GM08714 (cell line): ENCODE measurements at regions not wholly inside any gene's neighbourhood (a gene's known extent, or its start where the extent isn't known, plus 50 kb on each side); places are given as distances from the start of the nearest gene placed in this dataset.

Source experiments
- H3K4me3 ChIP-seq: fragments of 200-500 bp; sonication (Bioruptor generic); 2 replicates; pipeline ENCODE4 v1.5.1; 2014; ENCODE audit warnings: mild to moderate bottlenecking, low read length, inconsistent platforms
- ZNF274 ChIP-seq: IDR thresholded peaks from 2 replicates; pipeline ENCODE4 v1.6.1; 2012; ENCODE audit warnings: mild to moderate bottlenecking, low read depth, low read length

- H3K4me3 ChIP-seq = no peak overlapping the region
- TF ChIP-seq ZNF274 = no peak
Observed at GRCh38 chr3:71917545-71917944, 132.6 kb upstream of the PROK2 start.

DNA sequence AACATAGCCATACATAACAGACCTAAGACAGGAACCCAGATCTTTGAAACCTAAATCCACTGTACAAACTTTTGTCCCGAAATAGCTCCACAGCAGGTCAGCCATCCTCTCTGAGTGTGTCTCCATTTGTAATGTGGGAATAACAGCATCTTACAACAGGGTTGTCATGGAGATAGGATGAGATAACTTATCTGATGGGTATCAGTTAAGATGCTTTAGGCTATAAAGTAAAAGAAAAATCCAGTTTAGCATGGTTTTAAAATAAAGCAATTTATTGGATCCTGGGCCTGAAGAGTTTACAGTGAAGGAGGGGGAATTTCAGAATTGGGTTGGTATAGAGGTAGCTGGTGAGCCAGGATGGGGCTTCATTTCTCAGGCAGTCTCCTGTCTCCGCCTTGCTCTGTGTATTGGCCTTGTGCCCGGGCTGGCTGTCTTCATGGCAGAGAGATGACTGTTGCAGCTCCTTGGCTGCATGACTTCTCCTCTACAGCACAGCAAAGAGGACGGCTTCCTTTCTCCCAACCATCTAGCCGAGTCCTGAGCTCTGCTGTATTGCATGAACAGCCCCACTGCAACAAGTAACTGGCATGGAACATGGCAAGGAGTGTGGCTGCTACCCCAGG, 131.9 kb upstream of the PROK2 start:
- no peak for TF ChIP-seq ZNF274
- H3K4me3 ChIP-seq = no peak overlapping the region

DNA sequence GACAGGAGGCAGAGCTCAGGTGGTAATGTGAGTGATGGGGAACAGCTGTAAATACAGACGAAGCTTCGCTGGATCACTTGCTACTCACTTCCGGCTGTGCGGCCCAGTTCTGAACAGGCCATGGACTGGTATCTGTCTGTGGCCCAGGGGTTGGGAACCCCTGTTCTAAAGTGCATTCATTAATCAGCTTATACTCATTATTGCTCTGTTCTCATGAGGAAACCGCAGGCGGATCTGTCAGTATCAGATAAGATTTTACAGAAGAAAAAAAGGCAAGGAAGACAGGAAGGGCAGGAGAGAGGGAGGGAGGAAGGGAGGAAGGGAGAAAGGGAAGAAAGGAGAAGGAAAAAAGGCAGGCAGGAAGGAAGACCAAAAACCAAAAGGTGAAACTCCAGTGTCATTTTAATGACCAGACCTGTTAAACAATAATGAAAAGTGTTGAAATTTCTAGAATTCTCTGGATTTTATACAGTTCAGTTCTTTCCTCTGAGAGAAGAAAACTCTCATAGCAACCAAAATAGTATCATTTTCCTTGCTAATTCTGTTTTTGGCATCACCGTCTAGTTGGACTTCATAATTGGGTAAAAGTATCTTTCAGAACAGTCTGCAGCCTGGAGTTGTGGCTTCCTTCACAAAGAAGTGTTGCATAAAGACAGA, 128.0 kb upstream of the PROK2 start:
- H3K4me3 ChIP-seq = no peak overlapping the region
- TF ChIP-seq ZNF274 = no peak

- no peak for TF ChIP-seq ZNF274
Observed at GRCh38 chr3:71910108-71910507, 125.2 kb upstream of the PROK2 start.

GRCh38 chr3:71907996-71908395, 123.0 kb upstream of the PROK2 start:
- H3K4me3 ChIP-seq = no peak overlapping the region
- TF ChIP-seq ZNF274 = no peak

More at GRCh38 chr3:71910108-71910507, 125.2 kb upstream of the PROK2 start:
- H3K4me3 ChIP-seq = no peak overlapping the region

GRCh38 chr3:71906976-71907375, 122.0 kb upstream of the PROK2 start:
- no peak for TF ChIP-seq ZNF274

DNA sequence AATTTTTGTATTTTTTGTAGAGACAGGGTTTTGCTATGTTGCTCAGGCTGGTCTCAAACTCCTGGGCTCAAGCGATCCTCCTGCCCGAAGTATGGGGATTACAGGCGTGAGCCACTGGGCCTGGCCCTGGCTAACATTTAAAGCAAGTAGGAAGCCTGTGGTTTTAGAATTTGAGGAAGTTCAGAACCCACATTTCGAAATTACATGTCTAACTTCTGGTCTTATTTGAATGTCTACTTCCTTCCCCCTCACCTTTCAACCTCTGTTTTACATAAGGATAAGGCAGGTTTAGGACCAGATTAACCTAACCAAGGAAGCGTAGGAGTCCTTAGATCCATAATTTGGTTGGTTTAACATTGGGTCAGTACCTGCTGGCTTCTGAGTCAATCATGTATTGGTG, 120.5 kb upstream of the PROK2 start:
- no peak for TF ChIP-seq ZNF274

More at GRCh38 chr3:71906976-71907375, 122.0 kb upstream of the PROK2 start:
- no peak overlapping the region for H3K4me3 ChIP-seq

DNA sequence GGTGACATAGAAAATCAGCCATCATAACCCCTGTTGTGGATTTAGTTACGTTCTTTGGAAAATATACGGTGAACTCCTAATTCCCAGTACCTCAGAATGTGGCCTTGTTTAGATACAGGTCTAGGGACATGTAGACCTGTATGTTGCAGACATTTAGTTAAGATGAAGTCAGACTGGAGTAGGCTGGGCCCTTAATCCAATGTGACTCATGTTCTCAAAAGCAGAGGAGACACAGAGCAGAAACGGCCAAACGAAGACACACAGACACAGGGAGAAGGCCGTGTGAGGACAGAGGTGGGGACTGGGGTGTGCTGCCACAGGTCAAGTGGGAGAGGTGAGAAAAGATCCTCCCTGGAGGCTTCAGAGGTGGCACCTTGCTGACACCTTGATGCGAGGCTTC, 119.0 kb upstream of the PROK2 start:
- TF ChIP-seq ZNF274 = no peak
- H3K4me3 ChIP-seq = no peak overlapping the region

More for the DNA sequence above, 120.5 kb upstream of the PROK2 start:
- H3K4me3 ChIP-seq = no peak overlapping the region

- H3K4me3 ChIP-seq = no peak overlapping the region
- no peak for TF ChIP-seq ZNF274
Observed at GRCh38 chr3:71903112-71903495, 118.2 kb upstream of the PROK2 start.

DNA sequence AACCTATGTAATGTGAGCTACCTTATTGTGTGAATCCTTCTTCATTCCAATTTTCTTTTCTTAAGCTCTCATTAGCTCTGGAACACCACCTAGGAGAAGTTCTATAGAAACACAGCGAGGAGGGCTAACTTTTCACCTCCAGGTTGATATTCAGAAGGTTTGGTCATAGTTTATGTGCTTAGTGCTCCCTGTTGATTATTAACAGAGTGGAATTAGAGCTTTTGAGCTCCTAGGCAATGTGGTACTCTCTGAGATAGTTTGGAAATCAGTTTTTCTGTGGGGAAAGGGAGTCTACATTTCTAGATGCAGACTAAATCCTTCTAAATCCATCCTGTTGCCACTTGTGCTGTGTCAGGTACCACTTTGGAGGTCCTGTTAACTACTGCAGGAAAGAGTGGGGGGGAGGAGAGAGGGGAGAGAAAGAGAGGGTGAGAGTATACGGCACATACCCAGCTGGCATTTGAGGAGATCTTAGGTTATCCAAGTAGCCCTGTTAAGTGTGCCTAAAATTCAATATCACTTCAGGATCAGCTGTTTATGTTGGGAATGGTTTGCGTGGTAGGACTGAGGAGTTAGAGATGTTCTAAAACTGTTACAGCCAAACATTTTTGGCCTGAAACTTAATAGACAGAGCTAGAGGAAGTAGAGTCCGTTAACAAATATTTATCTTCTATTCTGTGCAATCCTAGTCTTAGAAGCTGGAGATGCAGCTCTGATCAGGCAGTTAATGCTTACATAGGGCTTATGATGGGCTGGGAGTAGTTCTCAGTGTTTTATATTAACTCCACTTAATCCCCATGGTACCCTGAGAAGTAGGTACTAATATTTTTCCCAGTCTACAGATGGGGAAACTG, 117.5 kb upstream of the PROK2 start:
- no peak overlapping the region for H3K4me3 ChIP-seq
- no peak for TF ChIP-seq ZNF274

- TF ChIP-seq ZNF274 = no peak
- H3K4me3 ChIP-seq = no peak overlapping the region
Observed at GRCh38 chr3:71901645-71902044, 116.7 kb upstream of the PROK2 start.

- no peak overlapping the region for H3K4me3 ChIP-seq
- no peak for TF ChIP-seq ZNF274
Observed at GRCh38 chr3:71900057-71900456, 115.1 kb upstream of the PROK2 start.

DNA sequence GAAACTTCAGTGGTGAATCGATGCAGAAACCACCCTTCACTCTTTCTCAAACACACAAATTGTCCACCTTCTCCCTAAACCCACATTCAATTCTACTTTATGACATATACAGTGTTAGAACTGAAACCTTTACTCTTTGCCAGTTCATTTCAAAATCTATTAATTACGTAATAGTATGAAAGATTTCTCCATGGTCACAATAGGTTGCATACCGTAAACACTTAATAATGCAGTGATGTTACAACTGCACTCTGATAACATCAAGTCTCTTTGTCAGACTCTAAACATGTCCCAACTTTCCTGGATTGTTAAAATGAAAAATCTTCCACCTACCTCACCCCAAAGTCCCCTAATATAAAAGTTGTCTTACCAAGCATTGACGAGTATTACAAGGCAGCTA, 111.8 kb upstream of the PROK2 start:
- no peak overlapping the region for H3K4me3 ChIP-seq
- no peak for TF ChIP-seq ZNF274

GRCh38 chr3:71893702-71894479, 108.9 kb upstream of the PROK2 start:
- TF ChIP-seq ZNF274 = no peak
- no peak overlapping the region for H3K4me3 ChIP-seq
